HG03521 (cell line): ENCODE measurements at regions not wholly inside any gene's neighbourhood (a gene's known extent, or its start where the extent isn't known, plus 50 kb on each side); places are given as distances from the start of the nearest gene placed in this dataset.

Experiments
- ATAC-seq: cut with Tn5 transposase; IDR thresholded peaks from one replicate; pipeline ENCODE4 v1.9.1; 2021; ENCODE audit warnings: mild to moderate bottlenecking, moderate library complexity; ENCODE audit not compliant: unreplicated experiment

GRCh38 chr6:21508753-21509152 is 84.8 kb upstream of the SOX4 start:
- ATAC-seq, result no peak

GRCh38 chr6:21511891-21512550 is 81.5 kb upstream of the SOX4 start:
- ATAC-seq, result no peak

- ATAC-seq, result no peak
Observed at GRCh38 chr6:21514288-21514687, 79.3 kb upstream of the SOX4 start.

GRCh38 chr6:21518317-21518716 is 75.2 kb upstream of the SOX4 start:
- ATAC-seq, result no peak

- no peak for ATAC-seq
Observed at GRCh38 chr6:21519642-21520041, 73.9 kb upstream of the SOX4 start.

GRCh38 chr6:21521276-21521675 is 72.3 kb upstream of the SOX4 start:
- no peak for ATAC-seq

GRCh38 chr6:21522143-21522747 is 71.3 kb upstream of the SOX4 start:
- ATAC-seq, result no peak

- no peak for ATAC-seq
Observed at GRCh38 chr6:21522797-21523456, 70.6 kb upstream of the SOX4 start.

GRCh38 chr6:21523652-21524051 is 69.9 kb upstream of the SOX4 start:
- no peak for ATAC-seq

GRCh38 chr6:21524201-21524600 is 69.3 kb upstream of the SOX4 start:
- ATAC-seq, result no peak

GRCh38 chr6:21526974-21527373 is 66.6 kb upstream of the SOX4 start:
- ATAC-seq, result no peak

GRCh38 chr6:21527731-21528130 is 65.8 kb upstream of the SOX4 start:
- no peak for ATAC-seq

- ATAC-seq, result no peak
Observed at GRCh38 chr6:21529431-21529830, 64.1 kb upstream of the SOX4 start.

- no peak for ATAC-seq
Observed at GRCh38 chr6:21531393-21531792, 62.2 kb upstream of the SOX4 start.

- no peak for ATAC-seq
Observed at GRCh38 chr6:21533678-21534077, 59.9 kb upstream of the SOX4 start.

GRCh38 chr6:21536280-21536766 is 57.2 kb upstream of the SOX4 start:
- no peak for ATAC-seq

GRCh38 chr6:21537637-21538036 is 55.9 kb upstream of the SOX4 start:
- ATAC-seq, result no peak

- ATAC-seq, result no peak
Observed at GRCh38 chr6:21538186-21538798, 55.3 kb upstream of the SOX4 start.

GRCh38 chr6:21539621-21540100 is 53.9 kb upstream of the SOX4 start:
- no peak for ATAC-seq
